H9 (cell line): ENCODE measurements at regions not wholly inside any gene's neighbourhood (a gene's known extent, or its start where the extent isn't known, plus 50 kb on each side); places are given as distances from the start of the nearest gene placed in this dataset.

ENCODE experiments used
- DNase-seq: peaks from one replicate; pipeline ENCODE4 v3.0.0-alpha.2; 2017
- H2AFZ ChIP-seq: one replicate; pipeline ENCODE4 v1.6.1; 2013; ENCODE audit warnings: mild to moderate bottlenecking, low read length, control low read depth, moderate library complexity
- H2AK5ac ChIP-seq: 2 replicates; pipeline ENCODE4 v1.6.1; 2013; ENCODE audit warnings: low read length, control low read depth, mixed read lengths; ENCODE audit not compliant: insufficient read length
- H2BK120ac ChIP-seq: one replicate; pipeline ENCODE4 v1.6.1; 2013; ENCODE audit warnings: low read depth, mild to moderate bottlenecking, low read length, control low read depth, inconsistent platforms; ENCODE audit not compliant: poor library complexity, severe bottlenecking
- H2BK12ac ChIP-seq: 2 replicates; pipeline ENCODE4 v1.6.1; 2013; ENCODE audit warnings: low read length, control low read depth, mixed read lengths, low read depth; ENCODE audit not compliant: insufficient read length
- H2BK15ac ChIP-seq: 2 replicates; pipeline ENCODE4 v1.6.1; 2013; ENCODE audit warnings: low read depth, low read length, control low read depth
- H2BK20ac ChIP-seq: one replicate; pipeline ENCODE4 v1.6.1; 2013; ENCODE audit warnings: low read depth, mild to moderate bottlenecking, low read length, control low read depth, inconsistent platforms; ENCODE audit not compliant: poor library complexity, severe bottlenecking
- H2BK5ac ChIP-seq: 2 replicates; pipeline ENCODE4 v1.6.1; 2013; ENCODE audit warnings: low read length, control low read depth, mixed read lengths; ENCODE audit not compliant: insufficient read length
- H3K14ac ChIP-seq: 2 replicates; pipeline ENCODE4 v1.6.1; 2013; ENCODE audit warnings: low read length, control low read depth; ENCODE audit not compliant: insufficient read depth
- H3K18ac ChIP-seq: 2 replicates; pipeline ENCODE4 v1.6.1; 2013; ENCODE audit warnings: low read depth, mild to moderate bottlenecking, mixed read lengths, low read length, control low read depth; ENCODE audit not compliant: insufficient read length
- H3K23ac ChIP-seq: 2 replicates; pipeline ENCODE4 v1.6.1; 2013; ENCODE audit warnings: low read length, control low read depth, mixed read lengths, low read depth; ENCODE audit not compliant: insufficient read length
- H3K23me2 ChIP-seq: 2 replicates; pipeline ENCODE4 v1.6.1; 2013; ENCODE audit warnings: low read depth, mild to moderate bottlenecking, mixed read lengths, low read length, control low read depth; ENCODE audit not compliant: insufficient read length, poor library complexity, severe bottlenecking
- H3K27ac ChIP-seq: 2 replicates; pipeline ENCODE4 v1.5.1; 2013; ENCODE audit warnings: low read length, control low read depth, mixed read lengths, low read depth; ENCODE audit not compliant: insufficient read length
- H3K27me3 ChIP-seq: 2 replicates; pipeline ENCODE4 v1.6.1; 2013; ENCODE audit warnings: low read length, control low read depth, inconsistent platforms; ENCODE audit not compliant: insufficient read depth
- H3K4ac ChIP-seq: 2 replicates; pipeline ENCODE4 v1.6.1; 2013; ENCODE audit warnings: low read depth, mild to moderate bottlenecking, control low read depth, inconsistent platforms, low read length, moderate library complexity
- H3K4me1 ChIP-seq: 2 replicates; pipeline ENCODE4 v1.6.1; 2013; ENCODE audit warnings: low read length, control low read depth, inconsistent platforms; ENCODE audit not compliant: insufficient read depth
- H3K4me2 ChIP-seq: 2 replicates; pipeline ENCODE4 v1.6.1; 2013; ENCODE audit warnings: low read length, control low read depth, mixed read lengths; ENCODE audit not compliant: insufficient read length, insufficient read depth
- H3K56ac ChIP-seq: 2 replicates; pipeline ENCODE4 v1.6.1; 2013; ENCODE audit warnings: low read depth, mild to moderate bottlenecking, mixed read lengths, low read length, control low read depth; ENCODE audit not compliant: insufficient read length
- H3K79me1 ChIP-seq: 2 replicates; pipeline ENCODE4 v1.6.1; 2013; ENCODE audit warnings: low read depth, mild to moderate bottlenecking, moderate library complexity, low read length, control low read depth, inconsistent platforms; ENCODE audit not compliant: insufficient read depth, poor library complexity, severe bottlenecking
- H3K79me2 ChIP-seq: 2 replicates; pipeline ENCODE4 v1.6.1; 2013; ENCODE audit warnings: low read length, control low read depth, inconsistent platforms; ENCODE audit not compliant: insufficient read depth
- H3K9ac ChIP-seq: 2 replicates; pipeline ENCODE4 v1.6.1; 2013; ENCODE audit warnings: low read length, control low read depth, mixed read lengths; ENCODE audit not compliant: insufficient read length; ENCODE audit errors: extremely low read depth
- H3K9me3 ChIP-seq: one replicate; pipeline ENCODE4 v1.6.1; 2013; ENCODE audit warnings: low read depth, low read length, inconsistent platforms; ENCODE audit not compliant: control insufficient read depth
- H3T11ph ChIP-seq: one replicate; pipeline ENCODE4 v1.6.1; 2013; ENCODE audit warnings: mild to moderate bottlenecking, low read length, control low read depth, inconsistent platforms
- H4K20me1 ChIP-seq: one replicate; pipeline ENCODE4 v1.6.1; 2013; ENCODE audit not compliant: control insufficient read depth, insufficient read length, insufficient read depth
- H4K5ac ChIP-seq: 2 replicates; pipeline ENCODE4 v1.6.1; 2013; ENCODE audit warnings: low read depth, mild to moderate bottlenecking, mixed read lengths, low read length, control low read depth; ENCODE audit not compliant: insufficient read length
- H4K8ac ChIP-seq: replicated peaks from 2 replicates; pipeline ENCODE4 v1.6.1; 2013; ENCODE audit warnings: low read length, control low read depth, mixed read lengths, low read depth; ENCODE audit not compliant: insufficient read length
- H4K91ac ChIP-seq: 2 replicates; pipeline ENCODE4 v1.6.1; 2013; ENCODE audit warnings: low read depth, mild to moderate bottlenecking, moderate library complexity, mixed read lengths, low read length, control low read depth; ENCODE audit not compliant: insufficient read length
- H3K27ac Mint-ChIP-seq, 3 experiments: 2 replicates in 2 of 3; 3 replicates in 1 of 3; pipeline ENCODE4 v1.8.0; 2020 to 2021; ENCODE audit warnings: mixed read lengths in 3 of 3, mild to moderate bottlenecking in 1 of 3, moderate library complexity in 1 of 3
- H3K27me3 Mint-ChIP-seq: 2 replicates; pipeline ENCODE4 v1.8.0; 2021; ENCODE audit warnings: low read depth, mild to moderate bottlenecking, moderate library complexity, mixed read lengths
- H3K36me3 Mint-ChIP-seq, 3 experiments: 2 replicates in 2 of 3; 3 replicates in 1 of 3; pipeline ENCODE4 v1.8.0; 2020 to 2021; ENCODE audit warnings: low read depth in 3 of 3, mixed read lengths in 3 of 3; ENCODE audit not compliant: insufficient read depth in 1 of 3
- H3K4me1 Mint-ChIP-seq, 2 experiments: 2 replicates each; pipeline ENCODE4 v1.8.0; 2020; ENCODE audit warnings: mixed read lengths in 2 of 2
- H3K4me3 Mint-ChIP-seq, 2 experiments: 2 replicates in 1 of 2; 3 replicates in 1 of 2; pipeline ENCODE4 v1.8.0; 2020 to 2021; ENCODE audit warnings: mild to moderate bottlenecking in 2 of 2, mixed read lengths in 2 of 2, moderate library complexity in 1 of 2
- H3K9me3 Mint-ChIP-seq, 2 experiments: 2 replicates in 1 of 2; 3 replicates in 1 of 2; pipeline ENCODE4 v1.8.0; 2020; ENCODE audit warnings: mild to moderate bottlenecking in 2 of 2, mixed read lengths in 2 of 2, moderate library complexity in 1 of 2
- WGBS: extraction: QIAGEN DNeasy Blood & Tissue Kit; methylation state at CpG from one replicate; pipeline ENCODE4 v1.1.7; 2013; ENCODE audit warnings: missing lambda C conversion rate, low lambda C conversion rate, mixed read lengths; ENCODE audit not compliant: insufficient read length; ENCODE audit errors: extremely low coverage; 5-methylcytosine and 5-hydroxymethylcytosine counted together
- TF ChIP-seq, protein P1 (sequence below): fragments of 200-600 bp; sonication (generic); conservative IDR thresholded peaks from 3 replicates; pipeline ENCODE4 v1.8.0; 2021; ENCODE audit warnings: antibody characterized with exemption, mild to moderate bottlenecking

DNA sequence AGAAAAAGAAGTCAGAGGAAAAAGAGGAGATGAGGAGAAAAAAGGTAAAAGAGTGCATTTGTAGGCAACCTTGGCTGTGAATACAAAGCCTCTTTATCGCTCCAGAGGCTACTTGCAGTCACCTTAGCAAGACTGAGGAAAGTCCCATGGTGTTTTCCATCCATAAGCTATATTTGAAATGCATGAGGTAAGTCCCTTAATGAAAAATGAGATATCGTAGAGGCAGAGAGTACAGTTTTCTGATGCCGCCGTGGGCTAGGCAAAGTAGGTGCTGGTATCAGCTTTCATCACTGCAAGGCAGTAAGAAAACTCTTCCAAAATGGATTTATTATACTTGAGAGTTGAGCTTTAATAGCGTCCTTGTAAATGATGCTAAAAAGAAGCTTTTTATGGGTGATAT lies 186.8 kb downstream of the ASCL1 start:
- no peak overlapping the region for H3K27ac Mint-ChIP-seq
- H2BK15ac ChIP-seq, result no peak overlapping the region
- no peaks in the 10 kb centered on the region for H3K79me2 ChIP-seq
- no peaks in the 10 kb centered on the region for H3K27me3 Mint-ChIP-seq
- no peak overlapping the region for H2AK5ac ChIP-seq
- H3K23ac ChIP-seq, result no peak overlapping the region
- H3K79me1 ChIP-seq, result no peaks in the 10 kb centered on the region
- no peak overlapping the region for H3K4me3 Mint-ChIP-seq
- H3K36me3 Mint-ChIP-seq, result no peaks in the 10 kb centered on the region
- H3K9ac ChIP-seq, result no peak overlapping the region
- WGBS, result no CpG with 5 or more reads among the region's 5 CpGs
- no peak overlapping the region for H2BK20ac ChIP-seq
- no peak overlapping the region for H2BK120ac ChIP-seq
- TF ChIP-seq, protein P1, sequence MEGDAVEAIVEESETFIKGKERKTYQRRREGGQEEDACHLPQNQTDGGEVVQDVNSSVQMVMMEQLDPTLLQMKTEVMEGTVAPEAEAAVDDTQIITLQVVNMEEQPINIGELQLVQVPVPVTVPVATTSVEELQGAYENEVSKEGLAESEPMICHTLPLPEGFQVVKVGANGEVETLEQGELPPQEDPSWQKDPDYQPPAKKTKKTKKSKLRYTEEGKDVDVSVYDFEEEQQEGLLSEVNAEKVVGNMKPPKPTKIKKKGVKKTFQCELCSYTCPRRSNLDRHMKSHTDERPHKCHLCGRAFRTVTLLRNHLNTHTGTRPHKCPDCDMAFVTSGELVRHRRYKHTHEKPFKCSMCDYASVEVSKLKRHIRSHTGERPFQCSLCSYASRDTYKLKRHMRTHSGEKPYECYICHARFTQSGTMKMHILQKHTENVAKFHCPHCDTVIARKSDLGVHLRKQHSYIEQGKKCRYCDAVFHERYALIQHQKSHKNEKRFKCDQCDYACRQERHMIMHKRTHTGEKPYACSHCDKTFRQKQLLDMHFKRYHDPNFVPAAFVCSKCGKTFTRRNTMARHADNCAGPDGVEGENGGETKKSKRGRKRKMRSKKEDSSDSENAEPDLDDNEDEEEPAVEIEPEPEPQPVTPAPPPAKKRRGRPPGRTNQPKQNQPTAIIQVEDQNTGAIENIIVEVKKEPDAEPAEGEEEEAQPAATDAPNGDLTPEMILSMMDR, result no peak
- no peak overlapping the region for H3K18ac ChIP-seq
- H4K5ac ChIP-seq, result no peak overlapping the region
- H4K8ac ChIP-seq, result no peak overlapping the region
- peaks cover 12 to 18% of the 10 kb centered on the region in 2 experiments for H3K4me1 Mint-ChIP-seq
- no peak overlapping the region for H3K4ac ChIP-seq
- no peaks in the 10 kb centered on the region for H3K23me2 ChIP-seq
- H2AFZ ChIP-seq, result no peak overlapping the region
- no peak for DNase-seq
- H3K14ac ChIP-seq, result no peak overlapping the region
- H2BK12ac ChIP-seq, result no peak overlapping the region
- no peaks in the 10 kb centered on the region for H4K20me1 ChIP-seq
- H3T11ph ChIP-seq, result no peak overlapping the region
- H3K56ac ChIP-seq, result no peak overlapping the region
- H3K9me3 Mint-ChIP-seq, result no peaks in the 10 kb centered on the region
- no peak overlapping the region for H2BK5ac ChIP-seq
- H3K4me2 ChIP-seq, result no peak overlapping the region
- H3K27me3 ChIP-seq, result no peaks in the 10 kb centered on the region
- H3K4me1 ChIP-seq, result no peaks in the 10 kb centered on the region; the same call in 1 of the 2 replicates
- no peak overlapping the region for H4K91ac ChIP-seq
- H3K27ac ChIP-seq, result no peak overlapping the region
- H3K9me3 ChIP-seq, result no peaks in the 10 kb centered on the region
